Mucosa of gallbladder (tissue), 1 donor: ENCODE measurements at regions not wholly inside any gene's neighbourhood (a gene's known extent, or its start where the extent isn't known, plus 50 kb on each side); places are given as distances from the start of the nearest gene placed in this dataset.
"Not testable (repeated sequence)": the region's sequence is repeated elsewhere in the genome, so short reads cannot be mapped to it uniquely, and the experiment has no call there.

Source experiments
- DNase-seq: peaks from one replicate; pipeline ENCODE4 v3.0.0-alpha.2; 2020; ENCODE audit warnings: low spot score
- donor health status: DM: no; HTN: no; CAD: no.

DNA sequence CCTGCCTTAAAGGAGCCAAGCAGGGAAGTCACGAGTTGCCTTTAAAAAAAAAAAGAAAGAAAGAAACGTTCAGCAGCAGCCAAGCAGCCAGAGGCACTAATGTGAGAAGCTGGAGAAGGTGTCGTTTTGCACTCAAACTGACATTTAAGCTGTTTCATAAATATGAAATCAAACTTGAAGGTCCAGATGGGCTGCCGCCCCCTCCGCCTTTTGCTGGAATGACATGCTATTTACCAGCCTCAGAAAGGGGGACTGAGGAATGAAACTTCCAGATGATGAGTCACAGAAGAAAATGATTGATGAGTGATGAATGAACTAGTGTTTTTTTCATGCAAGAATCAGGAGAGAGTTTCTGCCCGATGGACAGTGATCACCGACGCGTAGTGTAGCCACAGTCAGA lies 396.8 kb downstream of the IGSF11 start:
- DNase-seq, result no peak

DNA sequence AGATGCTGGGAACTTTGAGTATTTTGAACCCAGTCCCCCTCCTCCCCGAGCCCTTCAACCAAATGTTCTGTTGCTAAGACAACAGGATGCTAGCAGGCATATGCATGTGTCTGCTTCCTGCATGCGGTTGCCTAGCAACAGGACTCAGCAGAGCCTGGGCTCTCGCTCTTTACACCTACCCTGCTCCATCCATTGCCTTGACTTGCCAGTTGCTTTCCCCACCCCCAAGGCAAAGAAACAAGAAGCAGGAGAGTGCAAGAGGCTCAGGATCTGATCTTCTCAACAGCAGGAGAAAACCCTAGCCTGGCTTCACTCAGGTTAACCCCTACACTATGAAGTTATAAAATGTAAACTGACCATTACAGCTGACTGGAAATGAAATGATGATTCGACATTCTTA lies 393.0 kb downstream of the IGSF11 start:
- no peak for DNase-seq

DNA sequence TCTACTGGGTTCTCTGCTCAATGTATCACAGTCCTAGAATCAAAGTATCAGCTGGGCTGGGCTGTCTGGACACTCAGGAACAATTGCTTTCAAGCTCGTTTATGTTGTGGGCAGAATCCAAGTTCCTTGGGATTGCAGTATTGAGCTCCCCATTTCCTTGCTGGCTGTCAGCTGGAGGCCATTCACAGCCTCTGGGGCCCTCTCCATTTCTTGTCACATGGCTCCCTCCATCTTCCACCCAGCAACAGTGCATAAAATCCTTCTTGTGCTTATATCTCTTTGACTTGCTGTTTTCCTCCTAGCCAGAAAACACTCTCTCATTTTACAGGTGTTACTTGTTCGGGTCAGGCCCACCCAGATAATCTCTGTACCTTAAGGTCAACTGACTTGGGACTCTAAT lies 363.5 kb downstream of the IGSF11 start:
- no peak for DNase-seq

DNA sequence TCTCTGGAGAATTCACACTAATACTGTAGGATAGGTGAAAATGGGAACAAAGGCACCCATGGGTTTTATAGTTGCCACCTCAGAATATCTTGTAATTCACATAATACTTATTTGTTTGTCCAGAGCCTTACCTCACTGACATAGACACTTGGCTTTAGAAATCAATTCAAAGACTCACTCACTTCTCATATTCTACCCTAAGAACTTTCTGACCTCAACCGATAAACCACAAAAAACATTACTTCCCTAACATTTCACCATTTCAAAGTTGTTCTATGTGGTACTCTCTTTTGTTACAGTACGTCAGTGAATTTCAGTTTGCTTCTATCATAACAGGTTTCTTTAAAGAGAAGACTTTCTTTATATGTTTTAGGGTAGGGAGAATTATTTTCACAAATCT lies 359.3 kb downstream of the IGSF11 start:
- DNase-seq, result no peak

DNA sequence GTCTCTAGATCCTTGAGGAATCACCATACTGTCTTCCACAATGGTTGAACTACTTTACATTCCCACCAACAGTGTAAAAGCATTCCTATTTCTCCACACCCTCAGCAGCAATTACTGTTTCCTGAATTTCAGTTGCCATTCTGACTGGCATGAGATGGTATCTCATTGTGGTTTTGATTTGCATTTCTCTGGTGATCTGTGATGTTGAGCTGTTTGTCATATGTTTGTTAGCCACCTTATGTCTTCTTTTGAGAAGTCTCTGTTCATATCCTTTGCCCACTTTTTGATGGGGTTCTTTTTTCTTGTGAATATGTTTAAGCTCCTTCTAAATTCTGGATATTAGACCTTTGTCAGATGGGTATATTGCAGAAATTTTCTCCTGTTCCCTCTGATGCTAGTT lies 356.0 kb downstream of the IGSF11 start:
- not testable (repeated sequence) for DNase-seq

DNA sequence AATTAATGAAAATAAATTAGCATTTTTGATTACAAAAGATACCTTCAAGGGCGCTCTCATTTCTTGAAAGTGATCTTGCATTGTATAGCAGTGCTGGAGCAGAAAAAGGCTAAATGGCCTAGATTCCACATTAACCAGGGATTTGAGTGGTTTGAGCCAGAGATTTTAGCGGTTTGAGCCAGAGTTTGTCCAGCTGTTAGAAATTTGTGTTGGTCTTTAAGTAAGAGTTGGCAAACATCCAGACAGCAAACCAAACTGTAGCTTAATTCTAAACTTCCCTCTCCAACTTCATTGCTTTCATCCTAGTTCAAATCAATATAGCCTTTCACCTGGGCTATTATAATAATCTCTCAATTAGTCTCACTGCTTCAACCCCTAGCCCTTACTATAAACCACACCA lies 351.7 kb downstream of the IGSF11 start:
- no peak for DNase-seq

DNA sequence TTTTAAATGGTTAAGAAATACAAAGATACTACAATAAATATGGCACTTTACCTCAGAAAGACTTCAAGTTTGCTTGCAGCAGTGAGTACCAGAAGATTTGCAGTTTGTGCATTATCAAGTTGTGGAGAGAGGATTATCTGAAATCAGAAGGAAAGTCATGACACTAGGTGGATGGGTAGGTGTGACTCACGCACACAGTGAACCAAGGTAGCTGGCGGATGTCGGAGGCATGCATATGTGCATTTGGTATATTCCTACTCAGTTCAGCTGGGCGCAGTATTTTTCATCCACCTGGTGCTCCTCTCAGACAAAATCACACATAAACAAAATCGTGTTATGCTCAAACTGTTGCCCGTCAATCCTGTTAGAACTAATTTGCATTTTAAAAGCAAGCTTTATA lies 351.0 kb downstream of the IGSF11 start:
- no peak for DNase-seq

DNA sequence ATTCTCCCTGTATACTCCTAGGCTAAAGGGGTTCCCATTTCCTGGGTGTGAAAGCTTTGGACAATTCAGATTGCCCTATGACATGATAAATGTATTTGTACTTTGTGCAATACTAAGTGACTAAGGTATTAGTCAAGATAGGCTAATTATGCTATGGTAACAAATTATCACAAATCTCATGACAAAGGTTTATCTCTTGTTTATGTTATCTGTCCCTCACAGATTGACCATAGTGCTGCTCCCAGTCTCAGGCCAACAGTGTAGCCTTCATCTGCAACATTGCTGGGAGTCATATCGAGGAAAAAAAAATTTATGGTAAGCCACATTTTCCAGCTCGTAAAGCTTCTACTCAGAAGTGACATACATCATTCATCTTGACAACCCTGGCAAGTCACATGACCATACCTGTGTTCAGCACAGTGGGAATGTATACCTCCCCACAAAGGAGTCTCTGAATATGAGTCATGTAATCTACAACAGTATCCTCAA lies 346.2 kb downstream of the IGSF11 start:
- no peak for DNase-seq

DNA sequence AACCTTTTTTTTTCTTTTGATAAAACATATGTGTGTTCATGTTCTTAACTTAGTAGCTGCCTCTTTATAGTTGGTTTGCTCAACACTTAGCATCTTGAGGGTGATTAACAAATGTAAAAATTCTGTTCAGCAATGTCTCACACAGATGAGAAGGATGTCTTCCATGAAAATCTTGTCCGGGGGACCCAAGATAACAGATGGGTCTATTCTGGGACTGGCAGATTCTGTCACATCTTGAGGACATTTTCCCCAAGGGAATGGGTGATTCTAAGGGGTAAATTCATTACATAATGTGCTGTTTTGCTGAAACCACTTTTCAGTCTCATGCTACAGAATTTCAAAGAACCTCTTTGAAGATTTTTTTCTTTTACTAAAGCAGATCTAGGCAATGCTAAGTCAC lies 342.2 kb downstream of the IGSF11 start:
- no peak for DNase-seq

DNA sequence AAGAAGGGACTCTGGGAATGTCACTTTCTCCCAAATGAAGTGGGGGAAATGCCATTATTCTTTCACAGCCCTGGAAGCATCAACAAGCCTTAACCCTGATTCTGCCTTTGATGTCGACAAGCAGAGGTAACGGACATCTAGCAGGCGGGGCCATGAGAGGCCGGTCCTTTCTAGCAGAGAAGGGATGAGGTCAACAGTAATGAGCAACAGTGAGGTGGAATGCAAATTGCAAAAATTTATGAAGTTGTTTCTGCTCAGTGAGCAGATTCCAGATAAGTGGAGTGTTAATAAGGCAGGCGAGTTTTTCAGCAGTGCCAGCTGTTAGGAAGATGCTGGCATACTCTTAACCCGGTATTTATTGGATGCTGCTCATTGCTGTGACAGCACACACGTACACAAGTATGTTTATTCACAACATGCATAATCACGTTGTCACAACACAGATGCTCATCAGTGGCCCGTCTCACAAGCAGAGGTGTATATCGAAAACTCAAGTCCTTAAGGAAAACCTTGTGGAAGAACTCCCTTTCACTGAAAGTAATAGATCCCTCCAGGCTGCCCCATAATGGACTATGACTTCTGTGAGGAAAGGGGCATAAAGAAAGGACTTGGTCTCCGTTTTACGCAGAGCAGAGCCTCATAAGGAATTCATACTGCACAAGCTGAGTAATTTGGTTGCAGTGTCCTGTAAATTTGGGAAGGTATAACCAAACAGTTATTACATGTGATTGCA lies 329.0 kb downstream of the IGSF11 start:
- no peak for DNase-seq

DNA sequence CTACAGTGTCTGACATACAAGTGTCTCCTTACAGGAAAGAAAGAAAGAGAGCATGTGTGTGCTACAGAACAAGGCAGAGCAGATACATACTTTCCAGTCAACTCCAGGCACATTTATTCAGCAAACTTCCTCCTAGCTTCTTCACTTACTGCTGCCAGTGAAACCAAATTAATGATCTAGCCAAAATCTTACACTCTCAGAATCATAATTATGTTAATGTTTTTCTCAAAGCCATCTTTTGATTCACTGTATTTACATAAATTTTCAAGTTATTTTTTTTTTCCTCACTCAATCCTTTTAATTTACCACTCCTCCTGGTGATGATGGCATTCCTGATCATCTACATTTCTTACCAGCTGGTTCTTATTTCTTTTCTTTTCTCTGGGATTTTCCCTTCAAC lies 326.7 kb downstream of the IGSF11 start:
- no peak for DNase-seq

DNA sequence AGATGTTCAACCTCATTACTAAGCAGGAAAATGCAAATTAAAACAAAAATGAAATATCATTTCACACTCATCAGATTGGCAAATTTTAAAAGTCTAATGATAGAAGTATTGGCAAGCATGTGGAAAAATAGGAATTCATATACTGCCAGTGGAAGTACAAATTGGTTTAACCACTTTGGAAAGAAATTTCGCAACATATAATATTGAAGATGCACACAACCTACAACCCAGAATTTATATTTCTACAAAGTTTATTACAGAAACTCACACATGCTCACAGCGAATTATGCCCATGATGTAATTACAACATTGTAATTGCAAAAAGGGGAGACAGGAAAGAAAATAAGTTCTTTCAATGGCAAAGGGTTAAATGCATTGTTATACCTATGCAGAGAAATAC lies 324.1 kb downstream of the IGSF11 start:
- no peak for DNase-seq

DNA sequence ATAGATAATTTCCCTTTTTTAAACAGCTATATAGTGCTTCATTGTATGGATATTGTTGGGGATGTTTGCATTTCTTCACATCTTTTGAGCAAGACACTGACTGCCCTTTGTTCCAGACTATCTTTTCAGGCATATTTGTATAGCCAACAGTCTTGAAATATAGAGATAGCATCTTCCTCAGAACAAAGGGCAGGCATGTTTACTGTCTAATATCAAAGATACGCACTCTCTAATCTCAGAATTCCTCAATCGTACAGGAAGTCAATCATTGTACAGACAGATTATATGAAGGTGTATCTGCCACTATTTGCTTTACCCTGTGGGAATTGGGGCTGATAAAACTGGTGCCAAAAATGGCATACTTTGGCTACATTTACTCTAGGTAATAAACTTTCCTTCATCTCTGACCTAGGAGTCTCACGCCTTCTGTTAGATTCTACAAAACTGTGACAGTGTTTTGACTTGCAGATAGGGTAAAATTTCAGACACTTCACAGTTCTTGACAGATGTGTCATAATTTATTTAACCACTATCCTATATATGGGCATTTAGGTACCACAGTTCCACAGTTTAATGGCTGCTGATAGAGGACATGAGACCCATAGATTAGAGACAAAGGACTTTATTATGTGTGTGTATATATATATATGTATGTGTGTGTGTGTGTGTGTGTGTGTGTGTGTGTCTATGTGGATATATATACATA lies 321.0 kb downstream of the IGSF11 start:
- DNase-seq, result no peak

DNA sequence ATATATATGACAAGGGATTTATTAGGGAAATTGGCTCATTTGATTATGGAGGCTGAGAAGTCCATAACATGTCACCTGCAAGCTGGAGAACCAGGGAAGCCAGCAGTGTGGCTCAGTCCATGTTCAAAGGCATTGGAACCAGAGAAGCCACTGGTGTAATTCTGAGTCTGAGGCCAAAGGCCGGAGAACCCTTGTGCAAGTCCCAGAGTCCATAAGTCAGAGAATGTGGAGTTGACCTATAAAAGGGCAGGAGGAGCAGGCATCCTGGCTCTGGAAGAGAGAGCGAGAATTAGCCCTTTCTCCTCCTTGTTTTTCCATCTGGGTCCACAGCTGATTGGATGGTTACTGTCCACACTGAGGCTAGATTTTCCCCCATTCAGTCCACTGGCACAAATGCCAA lies 319.8 kb downstream of the IGSF11 start:
- DNase-seq, result no peak

DNA sequence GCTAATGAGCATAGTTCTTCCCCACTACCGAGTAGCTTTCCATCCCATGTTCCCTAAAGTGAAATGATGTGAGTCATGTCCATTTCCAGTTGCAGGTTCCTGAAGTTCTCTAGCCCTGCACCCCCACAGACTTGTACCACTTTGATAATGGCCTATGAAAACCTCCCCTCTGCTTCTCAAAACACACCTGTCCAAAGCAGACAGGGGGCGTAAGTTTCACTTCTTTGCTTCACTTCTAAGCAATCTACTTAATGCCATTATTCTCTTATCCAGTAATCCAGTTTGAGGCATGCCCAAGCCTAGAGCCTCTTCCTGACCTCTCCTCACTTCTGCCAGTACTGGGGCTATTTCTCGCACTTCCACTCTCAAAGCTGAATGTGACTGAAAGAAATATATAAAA lies 305.1 kb downstream of the IGSF11 start:
- no peak for DNase-seq

DNA sequence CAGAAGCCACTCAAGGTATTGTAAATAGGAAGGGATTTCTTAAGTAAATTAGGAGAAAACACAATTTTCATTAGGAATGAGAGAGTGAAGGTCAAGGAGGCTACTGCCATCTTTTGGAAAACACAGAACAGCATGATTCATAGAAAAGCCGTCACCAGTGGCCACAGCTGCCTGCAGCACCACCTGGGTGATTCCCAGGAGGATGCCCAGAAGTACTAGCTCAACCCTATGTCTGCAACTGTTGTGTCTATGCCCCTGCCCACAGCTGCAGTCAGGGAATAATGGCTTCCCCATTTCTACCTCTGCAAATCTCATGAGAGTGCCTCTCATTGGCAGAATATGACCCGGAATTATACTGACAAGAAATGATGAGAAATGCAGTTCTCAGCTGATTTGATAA lies 300.0 kb downstream of the IGSF11 start:
- DNase-seq, result no peak

DNA sequence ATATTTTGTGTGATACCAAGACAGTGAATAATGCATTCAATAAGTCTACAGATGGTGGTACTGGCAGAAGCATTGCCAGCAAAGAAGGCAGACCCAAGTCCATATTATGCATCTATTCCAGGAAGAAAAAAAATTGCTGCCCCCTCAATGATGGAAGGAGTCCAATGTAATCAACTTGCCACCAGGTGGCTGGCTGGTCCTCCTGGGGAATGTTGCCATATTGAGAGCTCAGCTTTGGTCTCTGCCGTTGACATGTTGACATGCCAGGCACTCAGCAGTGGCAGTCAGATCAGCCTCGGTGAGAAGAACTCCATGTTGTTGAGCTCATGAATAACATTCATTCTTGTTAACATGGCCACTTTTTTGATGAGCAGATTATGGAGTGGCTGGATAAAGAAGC lies 298.5 kb downstream of the IGSF11 start:
- DNase-seq, result no peak

DNA sequence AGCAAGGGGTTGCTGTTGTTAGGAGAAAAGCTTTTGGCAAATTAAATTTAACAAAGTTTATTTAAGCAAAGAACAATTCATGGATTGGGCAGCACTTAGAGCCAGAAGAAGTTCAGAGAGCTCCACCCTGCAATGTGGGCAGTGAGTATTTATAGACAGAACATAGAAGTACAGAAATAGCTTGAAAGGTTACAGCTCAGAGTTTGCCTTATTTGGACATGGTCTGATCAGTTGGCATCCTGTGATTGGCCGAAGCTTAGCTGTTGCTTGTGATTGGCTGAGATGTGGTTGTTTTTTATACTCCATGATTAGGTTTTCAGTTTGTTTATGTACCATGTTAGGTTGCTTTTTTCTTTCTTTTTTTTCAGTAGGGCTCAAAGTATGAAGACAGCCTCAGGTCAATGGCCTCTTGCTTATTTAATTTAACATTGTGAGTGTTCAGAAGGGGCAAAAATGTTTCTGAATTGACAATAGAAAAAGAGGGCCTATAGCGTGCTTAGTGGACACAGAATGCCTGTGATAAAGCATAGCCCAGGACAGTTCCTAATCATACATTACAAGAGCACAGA lies 293.8 kb downstream of the IGSF11 start:
- DNase-seq, result no peak

DNA sequence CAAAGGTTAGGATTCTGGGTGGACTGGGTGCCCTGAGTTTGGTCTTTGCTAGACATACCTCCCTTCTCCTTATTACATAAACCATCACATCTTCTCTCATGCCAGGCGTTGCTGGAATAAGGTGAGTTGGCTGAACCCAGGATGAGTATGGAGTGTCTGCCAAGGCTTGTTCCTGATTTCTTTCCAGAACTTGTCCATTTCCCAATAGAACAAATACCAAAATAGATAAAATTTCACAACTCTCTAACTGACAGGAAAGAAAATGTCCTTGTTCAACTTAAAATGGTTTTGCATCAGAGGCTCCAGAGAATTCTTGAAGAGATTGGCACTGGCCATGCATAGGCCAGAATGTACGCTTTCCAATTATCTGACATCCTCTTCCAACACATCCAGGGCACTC lies 291.9 kb downstream of the IGSF11 start:
- DNase-seq, result no peak

DNA sequence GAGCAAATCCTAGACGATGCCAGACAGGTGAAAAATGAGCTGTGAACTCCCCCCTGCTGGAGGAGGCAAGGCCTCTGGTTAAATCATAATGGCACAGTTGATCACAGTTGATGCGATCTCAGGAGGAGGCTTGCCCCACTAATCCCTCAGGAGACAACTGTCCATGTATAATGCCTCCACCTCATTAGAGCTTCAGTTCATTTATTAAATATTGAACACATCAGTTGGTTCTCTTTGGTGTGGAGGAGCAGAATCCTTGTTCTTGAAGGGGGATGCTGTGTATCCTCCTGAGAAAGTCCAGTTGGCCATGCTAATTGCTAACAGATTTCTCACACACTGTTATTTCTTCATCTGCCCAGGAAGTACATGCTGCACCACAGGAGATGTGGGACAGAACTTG lies 290.5 kb downstream of the IGSF11 start:
- no peak for DNase-seq

DNA sequence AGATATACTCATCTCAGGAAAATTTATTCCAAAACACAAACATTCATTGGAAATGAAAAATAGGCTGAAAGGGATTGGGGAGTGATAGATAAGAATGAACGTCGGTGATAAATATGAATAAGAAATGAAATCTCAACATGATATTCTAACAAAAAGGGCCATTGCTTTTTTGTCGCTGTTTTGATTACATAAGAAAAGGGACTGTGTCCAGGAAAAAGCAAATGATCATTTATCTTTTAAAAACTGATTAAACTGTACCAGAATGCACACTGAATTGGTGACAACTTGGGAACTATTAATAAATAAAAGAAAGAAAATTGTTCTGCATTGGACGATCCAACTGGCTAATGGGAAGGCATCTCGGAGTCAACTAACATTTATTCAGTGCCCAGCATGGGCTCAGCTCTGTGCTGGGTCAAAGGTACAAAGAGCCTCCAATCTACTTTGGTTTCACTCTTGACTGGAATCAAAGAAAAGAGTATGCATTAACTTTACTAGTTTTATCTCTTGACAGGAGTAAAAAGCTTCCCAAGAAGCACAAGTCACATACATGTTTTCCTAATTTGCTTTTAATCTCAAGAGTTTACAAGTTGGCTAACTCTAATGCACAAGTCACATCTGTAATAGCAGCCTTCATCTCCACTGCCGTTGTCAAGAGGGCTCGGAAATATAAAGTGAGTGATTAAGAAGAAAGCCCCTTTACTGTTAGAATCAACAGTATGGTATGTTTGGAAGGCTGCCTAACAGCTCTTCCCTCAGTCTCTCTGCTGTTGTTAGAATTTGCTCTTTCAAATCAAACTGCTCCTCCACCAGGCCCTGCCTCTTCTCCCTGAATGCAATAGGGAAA lies 280.0 kb downstream of the IGSF11 start:
- no peak for DNase-seq

DNA sequence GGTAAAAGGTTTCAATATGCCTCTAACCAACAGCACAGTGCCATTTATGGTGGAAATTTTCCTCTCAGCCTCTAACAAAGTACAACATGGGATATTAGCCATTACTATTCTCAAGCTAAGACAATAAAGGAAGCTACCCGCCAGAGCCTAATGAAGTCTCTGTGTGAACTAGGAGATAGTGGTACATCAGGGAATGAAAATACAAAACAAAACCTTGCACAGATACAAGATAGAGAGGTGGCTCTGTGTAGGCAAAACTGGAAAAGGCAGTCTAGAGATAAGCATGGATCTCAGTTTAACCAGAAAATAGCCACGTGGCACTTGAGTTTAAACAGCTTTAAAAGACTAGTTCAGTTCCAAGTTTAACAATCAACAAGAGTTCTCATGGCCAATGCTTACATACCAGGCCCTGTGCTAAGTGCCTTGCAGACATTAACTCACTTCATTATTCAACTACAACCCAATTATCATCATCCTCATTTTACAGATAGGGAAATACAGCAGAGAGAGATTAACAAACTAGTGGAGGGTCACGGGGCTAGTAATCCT lies 279.3 kb downstream of the IGSF11 start:
- no peak for DNase-seq
